ENCODE measurements at regions not wholly inside any gene's neighbourhood (a gene's known extent, or its start where the extent isn't known, plus 50 kb on each side); places are given as distances from the start of the nearest gene placed in this dataset.

GRCh38 chr15:97504031-97504792 lies 456.3 kb upstream of the ARRDC4 start (continued):
- TF ChIP-seq REST (tag by site-specific recombination; IDR thresholded peaks at IDR 0.05) (no peak), ZNF248 (tag by site-specific recombination; IDR thresholded peaks at IDR 0.05) (no peak), ZBTB6 (tag by site-specific recombination; IDR thresholded peaks at IDR 0.05) (no peak), ZNF157 (tag by site-specific recombination; IDR thresholded peaks at IDR 0.05) (no peak), ZNF510 (tag by site-specific recombination; IDR thresholded peaks at IDR 0.05; ENCODE audit: insufficient replicate concordance) (no peak), ZNF274 (IDR thresholded peaks at IDR 0.05; ENCODE audit: low read length) (no peak), ZNF274 (tag by site-specific recombination; IDR thresholded peaks at IDR 0.05; ENCODE audit: borderline replicate concordance) (no peak), KLF10 (tag by site-specific recombination; IDR thresholded peaks at IDR 0.05) (0 out of 2 replicates have a peak, but pooled peaks have one; percentile 40), BCL11A (tag by site-specific recombination; IDR thresholded peaks at IDR 0.05; ENCODE audit: low read depth) (no peak; the same call in 1 of the 2 replicates), ZNF548 (tag by site-specific recombination; IDR thresholded peaks at IDR 0.05) (no peak), ZNF138 (tag by site-specific recombination; IDR thresholded peaks at IDR 0.05; ENCODE audit: borderline replicate concordance) (no peak), ZNF558 (tag by site-specific recombination; IDR thresholded peaks at IDR 0.05) (peak; percentile 49; the same call in 1 of the 2 replicates), ZNF777 (tag by site-specific recombination; IDR thresholded peaks at IDR 0.05; ENCODE audit: borderline replicate concordance) (no peak), SP7 (tag by site-specific recombination; IDR thresholded peaks at IDR 0.05) (peak; percentile 35; the same call in 1 of the 2 replicates), SETDB1 (IDR thresholded peaks at IDR 0.05; ENCODE audit: insufficient read length, low read length) (no peak), ZNF366 (tag by site-specific recombination; conservative IDR thresholded peaks at IDR 0.05) (peak; percentile 85), ZNF747 (tag by site-specific recombination; IDR thresholded peaks at IDR 0.05) (no peak), INSM2 (tag by site-specific recombination; IDR thresholded peaks at IDR 0.05) (0 out of 2 replicates have a peak, but pooled peaks have one; percentile 41), ZNF473 (tag by site-specific recombination; IDR thresholded peaks at IDR 0.05) (no peak), PRDM4 (tag by site-specific recombination; IDR thresholded peaks at IDR 0.05) (no peak), KLF17 (tag by site-specific recombination; IDR thresholded peaks at IDR 0.05) (no peak), ZNF629 (tag by site-specific recombination; IDR thresholded peaks at IDR 0.05) (peak; percentile 87), ZNF350 (tag by site-specific recombination; IDR thresholded peaks at IDR 0.05) (no peak), ZNF529 (tag by site-specific recombination; IDR thresholded peaks at IDR 0.05; ENCODE audit: insufficient replicate concordance) (no peak), ZNF37A (tag by site-specific recombination; IDR thresholded peaks at IDR 0.05) (no peak), ZNF311 (tag by site-specific recombination; IDR thresholded peaks at IDR 0.05; ENCODE audit: borderline replicate concordance) (no peak), ZNF837 (tag by site-specific recombination; IDR thresholded peaks at IDR 0.05) (no peak), ZNF521 (tag by site-specific recombination; IDR thresholded peaks at IDR 0.05) (no peak), ZNF785 (tag by site-specific recombination; IDR thresholded peaks at IDR 0.05) (no peak), ZBTB7A (tag by site-specific recombination; IDR thresholded peaks at IDR 0.05; ENCODE audit: low read depth) (no peak)

All from HEK293 (cell line).